GM19395 (cell line): ENCODE measurements at regions not wholly inside any gene's neighbourhood (a gene's known extent, or its start where the extent isn't known, plus 50 kb on each side); places are given as distances from the start of the nearest gene placed in this dataset.
"Not testable (repeated sequence)": the region's sequence is repeated elsewhere in the genome, so short reads cannot be mapped to it uniquely, and the experiment has no call there.

ENCODE experiments used
- ATAC-seq: cut with Tn5 transposase; IDR thresholded peaks from one replicate; pipeline ENCODE4 v1.9.1; 2021; ENCODE audit warnings: mild to moderate bottlenecking, moderate library complexity; ENCODE audit not compliant: unreplicated experiment

DNA sequence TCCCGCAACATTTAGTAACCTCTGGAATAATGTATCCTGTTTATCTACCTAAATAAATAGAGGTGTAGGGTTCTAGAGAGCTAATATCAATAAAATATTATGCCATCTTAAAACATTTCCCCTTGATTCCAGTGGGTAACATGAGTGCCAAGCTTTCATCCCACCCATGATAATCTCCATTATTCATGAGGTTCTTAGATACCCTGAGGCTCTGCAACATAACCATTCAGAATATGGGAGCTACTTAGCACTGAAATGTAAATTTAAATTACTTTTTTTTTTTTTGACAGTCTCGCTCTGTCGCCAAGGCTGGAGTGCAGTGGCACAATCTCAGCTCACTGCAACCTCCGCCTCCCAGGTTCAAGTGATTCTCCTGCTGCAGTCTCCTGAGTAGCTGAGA lies 832.7 kb downstream of the BRINP3 start:
- no peak for ATAC-seq

DNA sequence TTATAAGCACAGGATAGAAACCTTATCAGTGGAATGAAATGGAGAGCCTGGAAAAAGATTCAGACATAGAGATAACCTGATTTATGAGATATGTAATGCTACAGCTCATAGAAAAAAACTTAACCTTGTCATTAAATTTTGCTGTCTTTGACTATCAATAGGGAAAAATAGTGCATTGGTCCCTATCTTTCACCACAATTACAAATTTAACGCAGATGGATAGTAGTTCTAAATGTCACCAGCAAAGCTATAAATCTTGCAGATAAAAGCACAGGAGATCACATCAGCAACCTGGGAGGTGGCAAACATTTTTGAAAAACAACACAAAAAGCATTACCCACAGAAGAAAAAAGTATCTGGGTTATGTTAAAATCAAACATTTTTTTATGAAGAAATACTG lies 831.6 kb downstream of the BRINP3 start:
- no peak for ATAC-seq

DNA sequence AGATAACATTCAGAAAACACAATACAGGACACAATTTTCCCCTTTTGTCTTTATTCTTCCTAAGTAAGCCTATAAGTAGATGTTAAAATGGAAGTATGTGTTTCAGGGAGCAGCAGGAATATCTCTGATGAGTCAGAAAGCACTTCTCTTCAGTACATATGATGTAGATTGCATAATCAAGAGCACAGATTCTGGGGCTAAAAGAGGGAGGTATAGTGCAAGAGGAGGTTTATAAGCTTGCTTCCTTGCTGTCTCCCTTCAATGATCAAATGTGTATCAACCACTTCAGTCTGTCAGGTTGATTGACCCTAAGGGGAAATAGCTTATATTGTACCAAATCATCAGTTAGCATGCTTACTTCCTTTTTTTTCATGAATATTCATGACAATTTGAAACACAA lies 822.8 kb downstream of the BRINP3 start:
- no peak for ATAC-seq

DNA sequence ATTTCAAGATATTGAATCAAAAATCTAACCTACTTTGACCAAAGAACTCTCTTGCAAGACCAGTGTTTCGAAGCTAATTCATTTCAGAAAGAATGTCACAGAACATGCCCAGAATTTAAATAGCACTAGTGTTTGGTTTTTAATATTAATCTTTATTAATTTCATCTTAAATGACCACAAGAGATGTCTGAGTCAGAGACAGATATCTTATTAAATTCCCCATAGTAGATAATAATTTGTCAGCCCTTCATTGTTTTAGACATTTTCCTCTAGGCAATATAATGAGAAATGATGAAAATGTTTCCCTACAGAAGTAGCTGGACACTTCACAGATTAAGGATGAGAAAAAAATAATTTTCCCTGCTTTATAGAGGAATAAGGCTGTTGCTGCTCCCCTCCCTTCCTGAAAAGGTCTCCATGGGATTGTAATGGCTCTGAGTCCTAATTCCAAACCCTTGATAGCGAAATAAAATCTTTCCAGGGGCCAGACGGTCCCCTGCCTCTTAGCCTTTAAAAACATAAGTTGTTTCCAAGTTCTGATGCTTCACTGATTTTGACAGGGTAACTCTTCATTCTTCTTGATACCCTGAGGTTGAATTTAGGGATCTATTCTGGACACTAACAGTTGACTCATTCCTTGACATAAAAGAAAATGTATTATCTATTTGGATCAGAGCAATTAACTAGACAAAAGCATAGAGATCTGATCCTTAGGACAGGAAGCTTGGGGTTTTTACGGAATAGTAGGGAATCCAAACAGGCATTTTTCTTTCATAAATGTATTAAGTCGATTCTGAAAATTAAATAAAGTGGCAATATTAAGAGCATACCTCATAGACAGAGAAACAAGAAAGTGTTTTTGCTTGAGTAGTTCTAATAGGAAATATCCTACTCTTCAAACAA lies 820.8 kb downstream of the BRINP3 start:
- ATAC-seq, result no peak

DNA sequence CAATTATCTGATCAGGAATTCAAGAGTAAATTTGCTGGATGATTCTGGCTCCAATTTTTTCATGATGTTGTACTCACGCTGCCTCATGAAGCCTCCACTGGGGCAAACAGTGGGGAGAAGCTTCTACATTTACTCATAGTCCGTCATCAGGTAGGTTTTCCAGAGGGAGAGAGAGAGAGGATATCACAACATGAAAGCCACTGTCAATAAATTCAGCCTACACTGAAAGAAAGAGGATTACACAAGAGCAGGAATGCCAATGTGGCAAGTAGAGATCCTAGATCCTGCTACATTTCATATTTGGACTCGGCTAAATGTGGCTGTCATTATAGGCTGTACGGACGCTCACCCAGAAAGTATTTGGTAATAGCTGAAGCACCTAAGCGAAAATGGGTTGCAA lies 819.9 kb downstream of the BRINP3 start:
- ATAC-seq, result no peak

DNA sequence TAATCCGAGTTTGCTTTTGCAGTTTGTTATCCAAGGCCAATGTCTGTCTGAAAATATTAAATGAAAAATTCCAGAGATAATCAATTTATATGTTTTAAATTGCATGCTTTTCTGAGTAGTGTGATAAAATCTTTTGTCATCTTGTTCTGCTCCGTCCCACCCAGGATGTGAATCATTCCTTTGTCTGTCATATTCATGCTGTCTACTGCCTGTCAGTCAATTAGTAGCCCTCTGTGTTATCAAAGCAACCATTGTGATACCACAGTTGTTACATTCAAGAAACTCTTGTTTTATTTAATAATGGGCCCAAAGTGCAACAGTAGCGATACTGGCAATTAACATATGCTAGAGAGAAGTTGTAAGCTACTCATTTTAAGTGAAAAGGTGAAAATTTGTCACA lies 819.3 kb downstream of the BRINP3 start:
- ATAC-seq, result no peak

DNA sequence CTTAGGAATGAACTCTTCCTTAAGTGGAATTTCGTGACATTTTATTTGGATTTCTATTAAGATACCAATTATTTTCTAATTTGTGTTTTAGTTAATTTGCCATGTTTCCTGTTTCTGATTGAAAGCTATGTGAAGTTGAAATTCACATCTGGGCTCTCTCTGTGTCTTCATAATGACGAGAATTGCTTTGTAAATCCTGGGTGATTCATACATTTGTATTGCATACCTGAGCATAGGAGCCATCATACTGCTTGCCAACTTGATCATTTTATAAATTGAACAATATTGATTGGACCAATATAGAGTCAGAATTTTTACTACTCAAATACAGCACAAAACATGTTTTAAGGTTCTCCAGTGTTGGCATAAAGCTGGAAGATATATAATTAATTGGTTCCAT lies 817.9 kb downstream of the BRINP3 start:
- ATAC-seq, result no peak

DNA sequence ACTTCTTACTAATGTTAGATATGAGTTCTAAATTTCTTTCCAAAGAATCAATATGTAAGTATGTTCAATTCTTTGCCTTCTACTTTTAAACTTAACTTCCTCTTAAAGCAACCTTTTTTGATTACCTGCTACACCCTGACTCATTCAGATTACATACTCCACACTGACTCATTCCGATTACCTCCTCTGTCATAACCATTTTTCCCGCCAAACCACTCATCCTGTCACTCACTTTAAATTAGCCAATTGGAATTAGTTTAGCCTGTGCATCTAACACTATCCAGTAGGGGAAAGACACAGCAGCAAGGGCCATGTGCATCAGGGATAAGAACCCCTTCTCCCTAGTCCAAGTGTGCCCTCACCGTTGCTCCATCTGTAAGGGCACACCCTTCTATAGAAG lies 815.5 kb downstream of the BRINP3 start:
- no peak for ATAC-seq

DNA sequence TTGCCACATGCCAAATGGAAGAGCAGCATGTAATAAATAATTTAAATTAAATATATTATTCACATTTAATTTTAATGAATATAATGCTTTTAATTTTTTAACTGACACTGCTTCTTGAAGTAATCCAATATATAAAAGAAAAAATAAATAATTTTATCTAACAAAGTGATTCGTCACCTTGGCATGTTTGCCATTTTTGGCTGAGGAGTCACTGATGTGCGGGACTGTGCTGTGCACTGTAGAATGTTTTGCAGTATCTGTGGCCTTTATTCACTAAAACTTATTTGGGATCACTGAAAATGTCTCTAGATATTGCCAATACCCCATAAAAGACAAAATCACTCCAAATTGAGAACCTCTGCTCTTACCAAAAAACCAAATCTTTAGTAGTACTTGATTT lies 807.8 kb downstream of the BRINP3 start:
- ATAC-seq, result no peak

DNA sequence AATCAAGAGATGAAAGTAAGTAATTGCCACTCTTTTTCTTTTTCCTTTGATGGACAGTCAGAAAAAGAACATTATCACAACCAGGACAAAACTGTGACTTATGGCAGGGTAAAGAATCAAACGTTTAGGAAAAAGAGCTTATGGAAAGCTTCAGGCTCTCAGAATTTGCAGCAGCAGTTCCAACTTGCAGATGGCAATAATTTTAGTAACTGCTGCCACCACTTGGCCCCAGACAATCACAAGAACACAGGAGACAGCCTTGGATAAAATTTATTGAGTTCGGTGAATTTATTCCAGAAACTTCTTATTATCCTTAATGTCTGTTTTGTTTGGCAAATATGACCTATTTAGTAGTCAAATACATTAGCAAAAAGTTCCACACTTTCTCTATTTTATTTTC lies 804.4 kb downstream of the BRINP3 start:
- no peak for ATAC-seq

DNA sequence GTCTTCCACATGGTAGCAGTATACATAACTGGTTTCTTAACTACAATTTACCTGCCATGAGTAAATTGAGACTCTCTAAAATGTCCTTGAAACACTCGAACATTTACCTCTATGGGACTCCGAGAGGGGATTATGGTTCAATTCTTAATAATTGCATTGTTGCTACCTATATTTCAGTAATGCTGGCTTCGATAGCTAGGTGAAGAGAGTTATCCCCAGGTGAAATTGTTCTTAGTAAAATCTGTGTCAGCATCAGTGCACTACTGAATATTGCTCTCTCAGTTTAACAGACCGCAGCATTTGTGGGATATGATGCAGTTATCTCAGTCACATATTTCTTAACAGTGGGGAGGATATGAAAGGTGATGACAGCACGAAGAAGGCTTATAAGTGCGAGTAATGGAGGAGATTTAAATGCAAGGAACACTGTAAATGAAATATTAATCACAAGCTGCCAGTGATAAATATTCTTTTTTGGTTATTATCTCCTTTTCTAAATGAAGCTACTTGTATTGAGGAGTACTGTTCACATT lies 801.9 kb downstream of the BRINP3 start:
- ATAC-seq, result no peak

DNA sequence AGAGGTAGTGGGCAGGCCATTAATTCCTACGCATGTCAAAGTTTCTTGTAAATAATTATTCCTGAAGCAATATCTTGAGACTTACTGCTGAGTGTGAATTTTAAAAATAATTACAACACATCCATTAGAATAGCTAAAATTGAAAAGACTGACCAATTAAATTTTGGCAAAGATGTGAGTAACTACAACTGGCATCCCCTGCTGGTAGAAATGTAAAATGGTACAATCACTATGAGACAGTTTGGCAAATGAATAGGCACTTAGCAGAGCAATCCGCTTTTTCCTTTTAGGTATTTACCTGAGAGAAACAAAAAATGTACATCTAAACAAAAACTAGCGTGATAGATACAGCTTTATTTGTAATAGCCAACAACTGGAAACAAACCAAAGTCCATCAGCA lies 798.9 kb downstream of the BRINP3 start:
- ATAC-seq, result no peak

DNA sequence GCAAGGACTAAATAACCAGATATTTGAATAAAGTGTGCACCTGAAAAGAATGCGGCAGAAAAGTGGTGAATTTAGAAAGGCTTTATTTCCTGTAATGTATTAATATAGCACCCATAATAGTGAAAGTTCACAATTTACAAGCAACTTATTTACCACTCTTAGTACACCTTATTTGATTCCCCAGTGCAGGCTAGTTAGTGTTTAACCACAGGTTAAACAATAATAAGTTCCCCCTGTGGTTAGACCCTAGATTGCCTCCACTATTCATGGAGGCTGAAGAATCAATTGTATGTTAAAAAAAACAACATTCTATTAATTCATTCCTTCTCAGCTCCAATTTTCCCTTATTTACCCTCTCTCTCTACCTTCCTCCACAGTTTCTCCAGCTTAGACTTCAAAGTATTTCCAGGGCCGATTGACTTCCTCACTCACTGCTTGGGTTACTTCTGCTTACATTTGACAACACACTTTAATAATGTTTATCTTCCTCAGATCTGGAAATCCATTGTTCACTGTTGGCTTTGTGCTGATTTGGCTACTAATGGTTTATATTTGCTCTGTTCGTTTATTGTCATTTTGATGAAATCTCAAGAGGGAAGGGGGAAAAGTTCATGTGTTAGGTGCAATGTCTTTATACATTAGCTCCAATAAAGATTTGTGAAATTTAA lies 796.3 kb downstream of the BRINP3 start:
- ATAC-seq, result no peak

DNA sequence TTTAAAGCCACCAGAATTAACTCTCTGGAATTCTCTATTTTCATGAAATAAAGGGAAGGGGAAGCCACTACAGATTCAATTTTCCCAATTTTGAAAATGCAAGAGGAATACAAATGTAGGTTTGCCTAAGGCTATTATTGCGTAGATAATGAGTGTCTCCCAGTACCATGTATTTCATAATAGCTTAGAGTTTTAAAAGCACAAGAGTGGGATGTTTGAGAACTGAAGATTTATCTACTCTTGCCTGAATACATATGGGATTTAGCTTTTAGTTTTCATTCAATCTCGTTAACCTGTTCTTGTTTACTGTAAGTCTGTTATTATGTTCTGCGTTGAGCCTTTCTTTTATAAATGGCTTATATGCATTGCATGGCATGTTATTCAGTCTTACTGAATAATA lies 795.1 kb downstream of the BRINP3 start:
- ATAC-seq, result no peak

DNA sequence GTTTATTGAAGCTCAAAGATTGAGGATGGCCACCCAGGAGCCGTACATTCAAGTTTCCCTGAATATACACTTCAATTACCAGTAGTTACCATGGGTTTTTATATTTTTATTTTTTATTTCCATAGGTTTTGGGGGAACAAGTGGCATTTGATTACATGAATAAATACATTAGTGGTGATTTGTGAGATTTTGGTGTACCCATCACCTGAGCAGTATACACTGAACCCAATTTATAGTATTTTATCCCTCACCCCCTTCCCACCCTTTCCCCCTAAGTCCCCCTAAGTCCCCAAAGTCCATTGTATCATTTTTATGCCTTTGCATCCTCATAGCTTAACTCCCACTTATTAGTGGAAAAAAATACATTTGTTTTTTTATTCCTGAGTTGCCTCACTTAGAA lies 791.4 kb downstream of the BRINP3 start:
- ATAC-seq, result no peak

DNA sequence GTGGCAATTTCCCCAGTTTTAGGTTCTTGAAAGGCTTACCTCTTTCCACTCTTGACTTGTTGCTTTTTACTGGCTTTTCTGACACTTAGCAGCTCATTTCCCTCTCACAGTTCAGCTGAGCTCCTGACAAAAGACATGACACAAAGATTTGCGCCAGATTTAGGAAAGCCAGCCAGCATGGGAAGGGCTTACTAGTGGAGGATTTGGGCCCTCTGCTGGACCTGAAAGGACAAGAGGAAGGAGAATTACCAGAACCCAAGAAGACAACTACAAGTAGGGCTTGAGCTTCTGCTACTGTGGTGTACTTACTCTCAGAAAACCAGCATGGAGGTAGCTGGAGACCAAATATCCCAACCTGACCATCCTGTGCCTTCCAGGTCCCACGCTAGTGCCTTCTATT lies 784.5 kb downstream of the BRINP3 start:
- no peak for ATAC-seq

DNA sequence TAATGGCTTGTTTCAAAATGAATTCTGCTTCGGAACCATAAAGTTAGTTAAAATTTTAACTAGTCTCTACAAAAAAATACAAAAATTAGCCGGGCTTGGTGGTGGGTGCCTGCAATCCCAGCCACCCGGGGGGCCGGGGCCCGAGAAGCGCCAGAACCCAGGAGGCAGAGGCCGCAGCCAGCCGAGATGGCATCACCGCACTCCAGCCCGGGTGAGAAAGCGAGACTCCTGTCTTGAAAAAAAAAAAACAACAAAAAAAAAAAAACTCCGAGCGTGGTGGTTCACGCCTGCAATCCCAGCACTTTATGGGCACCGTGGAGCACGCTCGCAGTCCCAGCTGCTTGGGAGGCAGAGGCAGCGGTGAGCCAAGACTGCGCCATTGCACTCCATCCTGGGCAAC lies 781.4 kb downstream of the BRINP3 start:
- ATAC-seq, result no peak

DNA sequence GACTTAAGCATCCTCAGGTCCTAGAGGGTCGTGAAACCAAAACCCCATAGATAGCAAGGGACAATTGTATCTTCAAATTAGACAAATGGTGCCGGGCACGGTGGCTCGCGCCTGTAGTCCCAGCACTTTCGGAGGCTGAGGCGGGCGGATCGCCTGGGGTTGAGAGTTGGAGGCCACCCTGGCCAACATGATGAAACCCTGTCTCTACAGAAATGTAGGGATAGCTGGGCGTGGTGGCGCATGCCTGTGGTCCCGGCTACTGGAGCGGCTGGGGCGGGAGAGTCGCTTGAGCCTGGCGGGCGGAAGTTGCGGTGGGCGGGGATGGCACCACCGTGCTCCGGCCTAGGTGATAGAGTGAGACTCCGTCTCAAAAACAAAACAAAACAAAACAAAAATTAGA lies 780.6 kb downstream of the BRINP3 start:
- ATAC-seq, result no peak

DNA sequence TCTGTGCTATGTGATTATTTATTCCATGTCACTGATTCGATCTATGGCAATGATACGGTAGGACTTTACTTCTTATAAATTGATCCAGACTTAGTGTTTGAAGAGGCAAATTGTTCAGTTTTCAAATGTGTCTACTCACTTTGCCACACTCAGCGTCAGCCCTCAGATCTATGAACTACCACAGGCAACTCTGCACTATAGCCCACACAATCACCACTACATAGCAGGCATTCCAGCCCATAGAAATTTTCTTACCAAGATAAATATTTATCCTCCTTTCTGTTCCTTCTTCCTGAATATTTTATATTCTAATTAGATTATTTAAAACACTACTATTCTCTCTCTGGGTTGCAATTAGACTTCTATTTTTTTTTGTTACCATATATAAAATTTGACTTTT lies 776.1 kb downstream of the BRINP3 start:
- no peak for ATAC-seq

DNA sequence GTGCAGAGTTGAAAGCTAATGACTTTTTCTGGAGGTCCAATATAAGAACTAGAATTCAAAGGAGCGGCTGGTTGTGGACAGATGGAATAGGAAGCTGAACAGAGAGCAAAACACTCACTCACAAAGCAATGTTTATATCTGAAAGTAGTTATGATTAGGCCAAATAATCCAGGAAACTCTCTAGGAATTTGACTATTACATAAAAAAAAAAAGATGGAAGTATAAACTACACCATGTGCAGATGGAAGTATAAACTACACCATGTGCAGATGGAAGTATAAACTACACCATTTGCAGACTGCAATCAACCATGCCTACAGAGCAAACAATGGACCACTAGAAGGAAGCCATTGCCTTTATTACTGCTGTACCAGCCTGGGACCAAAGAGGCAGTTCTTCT lies 771.1 kb downstream of the BRINP3 start:
- ATAC-seq, result no peak

DNA sequence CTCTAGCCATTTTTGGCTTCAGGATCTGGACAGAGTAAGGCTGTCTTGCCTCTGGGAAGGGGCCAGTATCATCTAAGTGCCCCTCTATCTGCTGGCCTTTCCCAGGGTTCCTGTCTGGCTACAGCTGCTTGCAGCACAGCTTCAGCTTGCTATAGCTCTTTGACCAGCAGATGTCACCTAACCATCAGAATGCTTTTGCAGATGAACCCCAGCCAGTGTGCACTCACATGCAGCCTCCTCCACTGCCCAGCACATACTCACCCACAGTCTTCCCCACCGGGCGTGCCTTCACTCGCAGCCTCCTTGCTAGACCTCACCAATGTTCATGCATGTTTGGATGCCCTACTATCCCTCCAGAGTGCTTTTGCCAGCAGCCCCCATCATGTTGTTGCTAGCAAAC lies 769.0 kb downstream of the BRINP3 start:
- ATAC-seq, result no peak

DNA sequence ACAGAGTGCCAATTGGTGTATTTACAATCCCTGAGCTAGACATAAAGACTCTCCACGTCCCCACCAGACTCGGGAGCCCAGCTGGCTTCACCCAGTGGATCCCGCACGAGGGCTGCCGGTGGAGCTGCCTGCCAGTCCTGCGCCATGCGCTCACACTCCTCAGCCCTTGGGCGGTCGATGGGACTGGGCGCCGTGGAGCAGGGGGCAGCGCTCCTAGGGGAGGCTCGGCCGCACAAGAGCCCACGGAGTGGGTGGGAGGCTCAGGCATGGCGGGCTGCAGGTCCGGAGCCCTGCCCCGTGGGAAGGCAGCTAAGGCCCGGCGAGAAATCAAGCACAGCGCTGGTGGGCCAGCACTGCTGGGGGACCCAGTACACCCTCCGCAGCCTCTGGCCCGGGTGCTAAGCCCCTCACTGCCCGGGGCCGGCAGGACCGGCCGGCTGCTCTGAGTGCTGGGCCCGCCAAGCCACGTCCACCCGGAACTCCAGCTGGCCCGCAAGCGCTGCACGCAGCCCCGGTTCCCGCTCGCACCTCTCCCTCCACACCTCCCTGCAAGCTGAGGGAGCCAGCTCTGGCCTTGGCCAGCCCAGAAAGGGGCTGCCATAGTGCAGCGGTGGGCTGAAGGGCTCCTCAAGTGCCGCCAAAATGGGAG lies 759.4 kb downstream of the BRINP3 start:
- ATAC-seq, result not testable (repeated sequence)
